ENCODE measurements at regions not wholly inside any gene's neighbourhood (a gene's known extent, or its start where the extent isn't known, plus 50 kb on each side); places are given as distances from the start of the nearest gene placed in this dataset.

DNA sequence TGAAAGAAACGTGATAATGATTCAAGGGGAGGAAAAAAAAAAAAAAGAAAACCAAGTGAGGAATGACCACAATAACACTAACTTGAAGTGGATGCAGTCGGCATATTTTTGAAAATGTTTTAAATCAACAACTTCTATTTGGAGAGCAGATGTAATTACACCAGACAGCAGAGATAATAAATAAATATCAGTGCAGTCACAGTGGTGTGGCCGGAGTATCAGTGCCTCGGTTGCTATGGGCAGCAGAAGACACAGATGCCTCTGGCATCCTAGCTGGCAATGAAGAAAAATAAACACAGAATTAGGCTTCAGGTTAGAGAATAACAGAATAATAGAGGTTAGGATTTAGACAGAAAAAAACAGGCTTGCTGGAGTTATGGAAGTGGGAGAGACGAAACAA, 888.3 kb downstream of the LTN1 start:
- H3K27ac ChIP-seq: no peak overlapping the region

DNA sequence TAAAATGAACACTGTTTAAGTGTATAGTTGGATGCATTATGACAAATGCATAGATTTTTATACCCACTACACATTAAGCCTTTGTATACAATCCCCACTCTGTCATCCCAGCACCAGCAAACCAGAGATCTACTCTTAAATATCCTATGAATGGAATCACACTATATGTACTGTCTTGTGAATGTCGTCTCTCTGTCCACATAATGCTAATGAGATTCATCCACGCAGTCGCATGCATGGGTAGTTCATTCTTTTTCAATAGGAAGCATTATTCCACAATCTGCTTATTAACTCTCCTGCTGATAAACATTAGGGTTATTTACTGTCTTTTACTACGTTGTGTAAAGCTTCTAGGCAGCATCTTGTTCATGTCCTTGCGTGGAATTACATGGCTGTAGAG, 892.3 kb downstream of the LTN1 start:
- Histone ChIP-seq H3K27me3 (no peaks in the 10 kb centered on the region), H3K4me3 (no peak overlapping the region), H3K9ac (no peak overlapping the region), H3K4me2 (no peak overlapping the region), H3K27ac (no peak overlapping the region), H3F3A (ENCODE audit: low read depth) (no peaks in the 10 kb centered on the region), H4K20me1 (ENCODE audit: low read depth) (no peaks in the 10 kb centered on the region), H3K79me2 (ENCODE audit: low read depth) (no peaks in the 10 kb centered on the region), H2AFZ (replicated peaks) (no peak overlapping the region), H3K36me3 (no peaks in the 10 kb centered on the region), H3K4me1 (no peaks in the 10 kb centered on the region), H3K9me3 (ENCODE audit: low read depth) (no peaks in the 10 kb centered on the region)
- Mint-ChIP-seq H3K27ac (no peak overlapping the region), H3K4me1 (peaks cover 6% of the 10 kb centered on the region), H3K4me3 (no peak overlapping the region), H3K27me3 (ENCODE audit: insufficient read depth, low read depth) (no peaks in the 10 kb centered on the region), H3K36me3 (no peaks in the 10 kb centered on the region), H3K9me3 (no peaks in the 10 kb centered on the region)
- no peak for TF ChIP-seq EZH2phosphoT487 (IDR thresholded peaks at IDR 0.05)
- TF ChIP-seq, protein P1, sequence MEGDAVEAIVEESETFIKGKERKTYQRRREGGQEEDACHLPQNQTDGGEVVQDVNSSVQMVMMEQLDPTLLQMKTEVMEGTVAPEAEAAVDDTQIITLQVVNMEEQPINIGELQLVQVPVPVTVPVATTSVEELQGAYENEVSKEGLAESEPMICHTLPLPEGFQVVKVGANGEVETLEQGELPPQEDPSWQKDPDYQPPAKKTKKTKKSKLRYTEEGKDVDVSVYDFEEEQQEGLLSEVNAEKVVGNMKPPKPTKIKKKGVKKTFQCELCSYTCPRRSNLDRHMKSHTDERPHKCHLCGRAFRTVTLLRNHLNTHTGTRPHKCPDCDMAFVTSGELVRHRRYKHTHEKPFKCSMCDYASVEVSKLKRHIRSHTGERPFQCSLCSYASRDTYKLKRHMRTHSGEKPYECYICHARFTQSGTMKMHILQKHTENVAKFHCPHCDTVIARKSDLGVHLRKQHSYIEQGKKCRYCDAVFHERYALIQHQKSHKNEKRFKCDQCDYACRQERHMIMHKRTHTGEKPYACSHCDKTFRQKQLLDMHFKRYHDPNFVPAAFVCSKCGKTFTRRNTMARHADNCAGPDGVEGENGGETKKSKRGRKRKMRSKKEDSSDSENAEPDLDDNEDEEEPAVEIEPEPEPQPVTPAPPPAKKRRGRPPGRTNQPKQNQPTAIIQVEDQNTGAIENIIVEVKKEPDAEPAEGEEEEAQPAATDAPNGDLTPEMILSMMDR (IDR thresholded peaks at IDR 0.05): no peak
- TF ChIP-seq EZH2 (IDR thresholded peaks at IDR 0.05): no peak
- no peak for DNase-seq (ENCODE audit: low spot score)

More for the DNA sequence above, 888.3 kb downstream of the LTN1 start:
- Mint-ChIP-seq H3K27me3 (ENCODE audit: insufficient read depth, low read depth) (no peaks in the 10 kb centered on the region), H3K4me1 (peaks cover 6% of the 10 kb centered on the region), H3K36me3 (no peaks in the 10 kb centered on the region), H3K27ac (no peak overlapping the region), H3K9me3 (no peaks in the 10 kb centered on the region), H3K4me3 (no peak overlapping the region)
- H3K4me1 ChIP-seq: no peaks in the 10 kb centered on the region
- no peaks in the 10 kb centered on the region for H3K9me3 ChIP-seq (ENCODE audit: low read depth)
- no peak overlapping the region for H3K4me2 ChIP-seq
- no peaks in the 10 kb centered on the region for H3K27me3 ChIP-seq
- H4K20me1 ChIP-seq (ENCODE audit: low read depth): no peaks in the 10 kb centered on the region
- H3F3A ChIP-seq (ENCODE audit: low read depth): no peaks in the 10 kb centered on the region
- TF ChIP-seq, protein P1 (IDR thresholded peaks at IDR 0.05): no peak
- TF ChIP-seq EZH2phosphoT487 (IDR thresholded peaks at IDR 0.05): no peak
- no peak for TF ChIP-seq EZH2 (IDR thresholded peaks at IDR 0.05)
- H3K79me2 ChIP-seq (ENCODE audit: low read depth): no peaks in the 10 kb centered on the region
- no peaks in the 10 kb centered on the region for H3K36me3 ChIP-seq
- no peak overlapping the region for H3K9ac ChIP-seq
- no peak for DNase-seq (ENCODE audit: low spot score)
- no peak overlapping the region for H2AFZ ChIP-seq (replicated peaks)
- H3K4me3 ChIP-seq: no peak overlapping the region

DNA sequence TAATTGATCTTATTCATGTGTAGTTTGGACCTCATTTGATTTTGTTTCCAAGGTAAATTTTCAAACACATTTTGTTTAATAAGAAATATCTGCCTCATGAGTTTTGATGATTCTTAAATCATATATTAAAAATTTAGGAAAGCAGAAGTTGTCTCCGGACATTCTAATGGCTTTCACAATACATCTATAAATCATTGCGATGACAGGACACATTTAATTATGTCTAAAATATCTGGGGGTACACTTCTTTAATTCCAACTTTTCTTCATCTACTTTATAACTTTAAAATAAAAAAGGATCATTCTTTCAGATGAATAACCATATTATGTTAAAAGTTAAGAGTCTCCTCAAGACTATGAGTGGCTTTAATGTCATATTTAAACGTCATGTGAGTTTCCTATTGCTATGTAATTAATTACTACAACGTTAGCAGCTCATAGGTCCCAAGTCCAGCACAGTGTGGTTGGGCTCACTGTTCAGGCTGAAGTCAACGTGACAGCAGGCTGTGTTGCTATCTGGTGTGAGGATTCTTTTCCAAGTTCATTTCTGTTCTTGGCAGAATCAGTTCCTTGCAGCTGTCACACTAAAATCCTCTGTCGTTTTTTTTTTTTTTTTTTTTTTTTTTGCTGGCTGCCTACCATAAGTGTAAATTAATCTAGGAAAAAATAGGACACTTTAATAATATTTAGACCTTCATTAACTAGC, 893.5 kb downstream of the LTN1 start:
- Histone ChIP-seq H3K79me2 (ENCODE audit: low read depth) (no peaks in the 10 kb centered on the region), H3K27ac (no peak overlapping the region), H3K9me3 (ENCODE audit: low read depth) (no peaks in the 10 kb centered on the region), H3K36me3 (no peaks in the 10 kb centered on the region), H3K9ac (no peak overlapping the region), H2AFZ (replicated peaks) (no peak overlapping the region), H3K4me2 (no peak overlapping the region), H3K27me3 (no peaks in the 10 kb centered on the region), H3K4me3 (no peak overlapping the region), H3F3A (ENCODE audit: low read depth) (no peaks in the 10 kb centered on the region), H4K20me1 (ENCODE audit: low read depth) (no peaks in the 10 kb centered on the region), H3K4me1 (no peaks in the 10 kb centered on the region)
- no peaks in the 10 kb centered on the region for H3K9me3 Mint-ChIP-seq
- no peaks in the 10 kb centered on the region for H3K36me3 Mint-ChIP-seq
- no peak overlapping the region for H3K4me3 Mint-ChIP-seq
- no peaks in the 10 kb centered on the region for H3K27me3 Mint-ChIP-seq (ENCODE audit: insufficient read depth, low read depth)
- no peak for TF ChIP-seq EZH2phosphoT487 (IDR thresholded peaks at IDR 0.05)
- no peak for TF ChIP-seq EZH2 (IDR thresholded peaks at IDR 0.05)
- TF ChIP-seq, protein P1 (IDR thresholded peaks at IDR 0.05): no peak
- peaks cover 6% of the 10 kb centered on the region for H3K4me1 Mint-ChIP-seq
- H3K27ac Mint-ChIP-seq: no peak overlapping the region
- no peak for DNase-seq (ENCODE audit: low spot score)
